OCI-LY3 (cell line): ENCODE measurements at regions not wholly inside any gene's neighbourhood (a gene's known extent, or its start where the extent isn't known, plus 50 kb on each side); places are given as distances from the start of the nearest gene placed in this dataset.

Source experiments
- H2AFZ ChIP-seq: fragments of 200-600, 300-600 bp; shearing (Covaris generic); 2 replicates; pipeline ENCODE4 v1.6.0; 2014; ENCODE audit warnings: antibody characterized with exemption, low read depth, low read length
- H3K27ac ChIP-seq: fragments of 200-600, 300-600 bp; sonication (generic); 2 replicates; pipeline ENCODE4 v1.5.1; 2014; ENCODE audit warnings: mild to moderate bottlenecking, low read length, moderate library complexity, mixed read lengths
- H3K27me3 ChIP-seq: fragments of 200-600, 300-600 bp; sonication (generic); 2 replicates; pipeline ENCODE4 v1.6.1; 2014; ENCODE audit warnings: low read depth, low read length, mixed read lengths
- H3K36me3 ChIP-seq: fragments of 200-600, 300-600 bp; sonication (generic); replicated peaks from 2 replicates; pipeline ENCODE3; 2014; ENCODE audit warnings: low read depth, low read length, mixed read lengths
- H3K4me1 ChIP-seq: fragments of 300-600, 200-600 bp; sonication (generic); 2 replicates; pipeline ENCODE4 v1.6.1; 2014; ENCODE audit warnings: low read length, mixed read lengths
- H3K4me2 ChIP-seq: fragments of 200-600, 300-600 bp; sonication (generic); 2 replicates; pipeline ENCODE4 v1.6.1; 2014; ENCODE audit warnings: low read length, mixed read lengths
- H3K4me3 ChIP-seq: fragments of 300-600, 200-600 bp; sonication (generic); 2 replicates; pipeline ENCODE4 v1.5.1; 2014; ENCODE audit warnings: antibody characterized with exemption, mild to moderate bottlenecking, low read length, moderate library complexity
- H3K79me2 ChIP-seq: fragments of 300-600, 200-600 bp; shearing (Covaris generic); 2 replicates; pipeline ENCODE4 v1.6.1; 2014; ENCODE audit warnings: mild to moderate bottlenecking, low read length, mixed read lengths
- H3K9ac ChIP-seq: fragments of 300-600, 200-600 bp; shearing (Covaris generic); 2 replicates; pipeline ENCODE4 v1.6.0; 2014; ENCODE audit warnings: mild to moderate bottlenecking, low read length, moderate library complexity
- H3K9me3 ChIP-seq: fragments of 200-600, 300-600 bp; shearing (Covaris generic); 2 replicates; pipeline ENCODE4 v1.6.1; 2014; ENCODE audit warnings: low read length, mixed read lengths; ENCODE audit not compliant: insufficient read depth
- H4K20me1 ChIP-seq: fragments of 200-600, 300-600 bp; sonication (generic); 2 replicates; pipeline ENCODE4 v1.6.1; 2016; ENCODE audit warnings: low read length, mixed read lengths; ENCODE audit not compliant: insufficient read depth
- EZH2phosphoT487 ChIP-seq: fragments of 200-600 bp; shearing (Covaris generic); IDR thresholded peaks from 2 replicates; pipeline ENCODE4 v1.6.1; 2018; ENCODE audit warnings: antibody characterized with exemption, mixed run types, low read depth
- TF ChIP-seq, protein P1 (sequence below): fragments of 200-600, 300-600 bp; sonication (generic); IDR thresholded peaks from 2 replicates; pipeline ENCODE4 v1.5.1; 2014; ENCODE audit warnings: antibody characterized with exemption, low read length, low read depth

DNA sequence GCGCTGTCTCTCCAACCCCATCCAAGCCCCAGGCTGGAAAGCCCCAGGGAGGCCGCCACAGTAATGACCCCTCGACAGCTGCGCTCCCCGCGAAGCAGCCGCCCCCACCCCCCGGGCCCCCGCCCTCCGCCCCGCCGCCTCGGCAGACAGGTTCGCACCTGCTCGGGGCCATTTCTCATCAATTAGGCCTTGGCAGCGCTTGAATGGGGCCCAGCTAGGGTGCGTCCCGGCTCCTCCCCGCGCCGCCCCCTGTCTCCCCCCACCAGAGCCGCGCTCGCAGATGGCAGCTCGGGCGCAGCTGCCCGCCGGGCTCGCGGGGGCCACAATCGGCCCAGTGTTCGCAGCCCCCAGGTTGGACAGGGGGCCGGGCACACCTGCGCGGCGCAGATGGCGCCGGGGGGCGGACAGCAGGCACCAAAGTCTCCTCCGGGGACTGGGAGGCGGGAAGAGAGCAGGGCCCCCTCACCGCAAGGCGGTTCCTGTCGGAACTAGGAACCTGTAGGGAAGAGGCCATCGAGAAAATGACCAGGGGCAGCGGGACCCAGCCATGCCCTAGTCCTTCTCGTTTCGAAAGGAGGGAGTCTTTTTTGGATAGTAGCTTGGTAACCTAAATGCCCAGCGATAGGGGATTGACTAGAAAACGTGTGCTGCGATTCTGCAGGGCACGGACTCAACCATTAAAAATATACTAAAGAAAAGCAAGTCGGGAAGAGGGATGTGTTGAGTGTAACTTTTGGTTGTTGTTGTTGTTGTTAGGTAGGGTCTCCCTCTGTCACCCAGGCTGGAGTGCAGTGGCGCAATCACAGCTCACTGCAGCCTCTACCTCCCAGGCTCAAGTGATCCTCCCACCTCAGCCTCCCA is 83.2 kb upstream of the EYA2 start:
- Histone ChIP-seq H3K9me3 (no peaks in the 10 kb centered on the region), H3K36me3 (no peaks in the 10 kb centered on the region), H3K4me1 (peaks cover 6% of the 10 kb centered on the region; the same call in 1 of the 2 replicates), H3K27me3 (0 out of 2 replicates have a peak, but pooled peaks cover 3% of the 10 kb centered on the region), H4K20me1 (no peaks in the 10 kb centered on the region), H3K9ac (no peak overlapping the region), H3K4me3 (no peak overlapping the region), H3K27ac (no peak overlapping the region), H3K79me2 (no peaks in the 10 kb centered on the region), H2AFZ (no peak overlapping the region), H3K4me2 (no peak overlapping the region)
- TF ChIP-seq, protein P1, sequence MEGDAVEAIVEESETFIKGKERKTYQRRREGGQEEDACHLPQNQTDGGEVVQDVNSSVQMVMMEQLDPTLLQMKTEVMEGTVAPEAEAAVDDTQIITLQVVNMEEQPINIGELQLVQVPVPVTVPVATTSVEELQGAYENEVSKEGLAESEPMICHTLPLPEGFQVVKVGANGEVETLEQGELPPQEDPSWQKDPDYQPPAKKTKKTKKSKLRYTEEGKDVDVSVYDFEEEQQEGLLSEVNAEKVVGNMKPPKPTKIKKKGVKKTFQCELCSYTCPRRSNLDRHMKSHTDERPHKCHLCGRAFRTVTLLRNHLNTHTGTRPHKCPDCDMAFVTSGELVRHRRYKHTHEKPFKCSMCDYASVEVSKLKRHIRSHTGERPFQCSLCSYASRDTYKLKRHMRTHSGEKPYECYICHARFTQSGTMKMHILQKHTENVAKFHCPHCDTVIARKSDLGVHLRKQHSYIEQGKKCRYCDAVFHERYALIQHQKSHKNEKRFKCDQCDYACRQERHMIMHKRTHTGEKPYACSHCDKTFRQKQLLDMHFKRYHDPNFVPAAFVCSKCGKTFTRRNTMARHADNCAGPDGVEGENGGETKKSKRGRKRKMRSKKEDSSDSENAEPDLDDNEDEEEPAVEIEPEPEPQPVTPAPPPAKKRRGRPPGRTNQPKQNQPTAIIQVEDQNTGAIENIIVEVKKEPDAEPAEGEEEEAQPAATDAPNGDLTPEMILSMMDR: no peak
- TF ChIP-seq EZH2phosphoT487: no peak

DNA sequence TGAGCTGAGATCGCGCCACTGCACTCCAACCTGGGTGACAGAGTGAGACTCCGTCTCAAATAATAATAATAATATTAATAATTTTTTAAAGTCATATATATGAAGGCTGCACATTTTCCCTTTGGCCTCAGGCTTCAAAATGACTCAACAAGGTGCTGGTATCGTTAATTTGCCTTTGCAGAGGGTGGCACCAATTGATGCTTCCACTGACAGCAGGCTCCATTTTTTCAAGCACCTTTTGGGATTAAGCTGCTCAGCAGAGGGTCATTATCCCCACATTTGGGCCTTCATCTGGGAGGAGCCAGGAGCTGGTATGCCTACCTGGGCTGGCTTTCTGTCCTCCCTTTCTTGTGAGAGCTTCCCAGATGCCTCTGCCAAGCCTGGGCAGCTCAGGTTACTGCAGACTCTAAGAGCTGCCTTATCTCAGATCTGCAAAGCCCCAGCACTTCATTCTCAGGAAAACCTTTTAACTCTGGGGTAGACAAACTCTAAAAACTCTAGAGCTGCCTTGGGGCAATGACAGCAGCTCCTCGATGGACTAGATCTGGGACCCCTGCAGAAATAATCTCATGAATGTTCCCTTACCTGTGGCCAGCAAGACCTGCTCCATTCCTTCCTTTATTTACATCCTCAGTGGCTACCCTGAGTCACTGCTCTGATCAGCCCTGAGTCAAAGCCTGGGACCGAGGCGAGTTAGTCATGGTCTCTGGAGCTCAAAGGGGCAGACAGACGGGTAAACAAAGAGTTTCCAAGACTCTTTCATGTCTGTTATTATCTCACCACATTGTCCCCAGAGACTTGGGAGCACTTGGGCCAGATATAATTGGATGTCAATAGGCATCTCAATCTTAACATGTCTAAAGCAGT is 80.0 kb upstream of the EYA2 start:
- H2AFZ ChIP-seq: no peak overlapping the region
- no peak overlapping the region for H3K27ac ChIP-seq
- H4K20me1 ChIP-seq: no peaks in the 10 kb centered on the region

DNA sequence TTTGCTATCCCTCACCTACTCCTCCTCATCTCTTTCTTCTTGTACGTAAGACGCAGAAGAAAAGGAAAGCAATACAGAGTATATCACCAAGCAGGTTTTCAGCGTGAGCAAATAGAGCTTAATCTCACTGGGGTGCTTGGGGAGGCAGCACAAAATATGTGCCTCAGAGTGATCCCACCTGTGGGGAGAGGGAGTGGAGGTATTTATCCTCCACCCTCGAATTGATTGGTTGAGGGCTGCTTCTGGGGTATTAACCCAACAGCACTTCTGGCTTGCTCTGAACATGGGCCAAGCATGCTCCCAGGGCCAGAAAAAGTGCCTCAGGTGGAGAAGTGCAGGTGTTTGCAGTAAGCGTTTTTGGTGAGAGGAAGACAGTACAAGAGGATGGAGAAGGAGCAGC is 78.5 kb upstream of the EYA2 start:
- Histone ChIP-seq H4K20me1 (no peaks in the 10 kb centered on the region), H3K36me3 (no peaks in the 10 kb centered on the region), H3K79me2 (no peaks in the 10 kb centered on the region), H3K9me3 (no peaks in the 10 kb centered on the region), H3K4me2 (no peak overlapping the region), H3K27ac (no peak overlapping the region), H3K9ac (no peak overlapping the region), H3K4me3 (no peak overlapping the region), H2AFZ (no peak overlapping the region), H3K27me3 (peaks cover 21% of the 10 kb centered on the region), H3K4me1 (peaks cover 6% of the 10 kb centered on the region; the same call in 1 of the 2 replicates)
- no peak for TF ChIP-seq EZH2phosphoT487
- TF ChIP-seq, protein P1: no peak

More for the DNA sequence above, 80.0 kb upstream of the EYA2 start:
- no peaks in the 10 kb centered on the region for H3K79me2 ChIP-seq
- no peak overlapping the region for H3K9ac ChIP-seq
- H3K4me2 ChIP-seq: peak overlapping the region; percentile 1; the same call in 1 of the 2 replicates
- no peaks in the 10 kb centered on the region for H3K9me3 ChIP-seq
- TF ChIP-seq, protein P1: no peak
- no peak for TF ChIP-seq EZH2phosphoT487
- H3K36me3 ChIP-seq: no peaks in the 10 kb centered on the region
- H3K4me3 ChIP-seq: no peak overlapping the region
- peaks cover 6% of the 10 kb centered on the region; the same call in 1 of the 2 replicates for H3K4me1 ChIP-seq
- peaks cover 17% of the 10 kb centered on the region for H3K27me3 ChIP-seq
